GM12891 (cell line): ENCODE measurements at regions not wholly inside any gene's neighbourhood (a gene's known extent, or its start where the extent isn't known, plus 50 kb on each side); places are given as distances from the start of the nearest gene placed in this dataset.

ENCODE experiments used
- PAX5 ChIP-seq: IDR thresholded peaks from 2 replicates; pipeline ENCODE4 v1.6.1; 2011; ENCODE audit warnings: low read length, moderate library complexity, mild to moderate bottlenecking; ENCODE audit not compliant: insufficient read depth, severe bottlenecking
- POLR2A ChIP-seq: IDR thresholded peaks from 2 replicates; pipeline ENCODE4 v1.6.1; 2011; ENCODE audit warnings: low read depth, low read length, control low read depth
- POLR2AphosphoS5 ChIP-seq: IDR thresholded peaks from 2 replicates; pipeline ENCODE4 v1.6.1; 2011; ENCODE audit warnings: low read depth, low read length, control low read depth
- POU2F2 ChIP-seq: IDR thresholded peaks from 2 replicates; pipeline ENCODE4 v1.6.1; 2011; ENCODE audit warnings: low read depth, mild to moderate bottlenecking, control low read depth, low read length, moderate library complexity
- SPI1 ChIP-seq: IDR thresholded peaks from 2 replicates; pipeline ENCODE4 v1.6.1; 2011; ENCODE audit warnings: low read depth, low read length, control low read depth
- TAF1 ChIP-seq: IDR thresholded peaks from 2 replicates; pipeline ENCODE4 v1.6.1; 2011; ENCODE audit warnings: low read depth, low read length, control low read depth

DNA sequence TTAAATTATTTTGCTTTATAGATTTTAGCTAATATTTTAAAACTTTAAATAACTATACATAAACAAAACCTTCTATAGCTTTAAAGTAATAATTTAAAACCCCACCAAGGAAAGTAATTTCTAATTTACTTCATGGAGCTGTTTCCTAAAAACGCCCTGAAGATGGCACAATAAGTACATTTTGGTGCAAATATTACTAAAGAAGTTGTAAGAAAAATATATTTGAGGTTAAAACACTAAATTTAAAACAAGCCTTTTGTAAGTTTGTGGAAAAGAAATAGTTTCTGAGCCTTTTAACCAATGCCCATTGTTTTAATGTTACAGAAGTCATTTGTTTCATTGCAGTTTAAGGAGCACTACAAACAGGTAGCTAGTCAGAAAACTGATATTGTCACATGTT is 137.4 kb upstream of the AGA start:
- TF ChIP-seq POLR2A (no peak), TAF1 (no peak), POLR2AphosphoS5 (no peak), PAX5 (no peak), POU2F2 (no peak), SPI1 (no peak)
